Breast epithelium (tissue), 4 donors: ENCODE measurements at regions not wholly inside any gene's neighbourhood (a gene's known extent, or its start where the extent isn't known, plus 50 kb on each side); places are given as distances from the start of the nearest gene placed in this dataset.
"Not testable (repeated sequence)": the region's sequence is repeated elsewhere in the genome, so short reads cannot be mapped to it uniquely, and the experiment has no call there.

Experiments used
- DNase-seq, 2 donors: peaks; one replicate each; pipeline ENCODE4 v3.0.0-alpha.2; 2019; ENCODE audit warnings: low spot score in 2 of 2
- H3K27ac ChIP-seq, 2 donors: fragments of 200-600 bp; sonication (generic) in 1 of 2; one replicate each; pipeline ENCODE4 v1.5.1; 2016 to 2019; ENCODE audit warnings: mild to moderate bottlenecking in 1 of 2
- H3K27me3 ChIP-seq, 2 donors: fragments of 200-600 bp; sonication (generic) in 1 of 2; one replicate each; pipeline versions ENCODE4 v1.5.1 to v1.6.0; 2017 to 2019; ENCODE audit warnings: control low read depth in 1 of 2, mild to moderate bottlenecking in 1 of 2
- H3K36me3 ChIP-seq: fragments of 200-600 bp; one replicate; pipeline ENCODE4 v1.5.1; 2019
- H3K4me1 ChIP-seq, 2 donors: fragments of 200-600 bp; sonication (generic); one replicate each; pipeline ENCODE4 v1.5.1; 2016 to 2019; ENCODE audit warnings: control low read depth in 1 of 2
- H3K4me3 ChIP-seq, 3 donors: fragments of 200-600 bp; sonication (generic); 1 replicate in 2 of 3; 2 replicates in 1 of 3; pipeline ENCODE4 v1.5.1; 2016 to 2019; ENCODE audit warnings: mild to moderate bottlenecking in 3 of 3, moderate library complexity in 2 of 3
- H3K9me3 ChIP-seq, 2 donors: fragments of 200-600 bp; sonication (generic) in 1 of 2; one replicate each; pipeline ENCODE4 v1.5.1; 2016 to 2019; ENCODE audit warnings: control low read depth in 1 of 2
- POLR2A ChIP-seq: fragments of 450-650 bp; IDR thresholded peaks from one replicate; pipeline ENCODE4 v1.6.1; 2016; ENCODE audit warnings: antibody characterized with exemption, mild to moderate bottlenecking, moderate library complexity
- POLR2AphosphoS5 ChIP-seq, 3 donors: sonication (generic); formaldehyde crosslinking; IDR thresholded peaks; one replicate each; pipeline ENCODE4 v1.6.1; 2017; ENCODE audit warnings: antibody characterized with exemption in 3 of 3
- intact Hi-C: fragments of 100-400 bp; cut with DNase I; formaldehyde crosslinking; loops from one replicate; pipeline ENCODE4 v1.15.1; 2023; ENCODE audit warnings: low total_unique reads
- TF ChIP-seq, protein P1 (sequence below), 3 donors: fragments of 450-650 bp; IDR thresholded peaks; one replicate each; pipeline ENCODE4 v1.5.1; 2016 to 2017; ENCODE audit warnings: antibody characterized with exemption in 3 of 3, mild to moderate bottlenecking in 3 of 3, moderate library complexity in 3 of 3

DNA sequence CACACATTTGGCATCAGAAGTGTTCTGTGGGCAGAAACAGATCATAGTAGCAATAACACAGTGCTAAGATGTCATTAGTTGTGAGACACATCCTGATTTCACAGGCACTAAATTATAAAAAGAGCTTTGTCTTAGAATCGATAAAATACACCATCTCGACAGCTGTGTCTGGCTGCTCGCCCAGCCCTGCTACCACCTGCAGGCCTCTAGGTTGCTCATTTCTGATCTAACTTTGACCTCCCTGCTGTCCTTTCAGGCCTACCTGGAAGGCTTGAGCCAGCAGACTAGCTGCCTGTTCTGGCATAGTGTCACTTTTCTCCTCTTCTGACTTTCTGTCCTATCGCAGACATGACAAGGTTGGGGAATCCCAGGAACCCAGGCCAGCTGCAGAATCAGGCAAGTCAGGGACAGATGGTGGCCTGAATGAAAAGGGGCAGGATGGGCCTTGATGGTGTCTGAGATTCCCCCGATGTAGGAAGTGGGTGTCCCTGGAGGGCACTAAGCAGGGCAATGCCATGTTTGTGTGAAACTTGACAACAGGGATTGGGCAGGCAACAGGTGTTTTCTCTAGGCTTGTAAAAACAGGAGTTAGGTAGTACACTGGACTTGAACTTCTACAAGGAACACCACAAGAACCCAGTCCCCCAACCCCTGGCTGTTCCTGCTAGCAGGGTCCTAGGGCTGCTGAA is 66.6 kb upstream of the RHOU start:
- Histone ChIP-seq H3K4me1 (no peaks in the 10 kb centered on the region), H3K27me3 (no peaks in the 10 kb centered on the region), H3K36me3 (no peaks in the 10 kb centered on the region), H3K27ac (peak overlapping the region in 1 of 2 donors; percentile 66), H3K9me3 (no peaks in the 10 kb centered on the region), H3K4me3 (no peak overlapping the region)
- DNase-seq, result no peak
- TF ChIP-seq POLR2A, result no peak
- TF ChIP-seq, protein P1, sequence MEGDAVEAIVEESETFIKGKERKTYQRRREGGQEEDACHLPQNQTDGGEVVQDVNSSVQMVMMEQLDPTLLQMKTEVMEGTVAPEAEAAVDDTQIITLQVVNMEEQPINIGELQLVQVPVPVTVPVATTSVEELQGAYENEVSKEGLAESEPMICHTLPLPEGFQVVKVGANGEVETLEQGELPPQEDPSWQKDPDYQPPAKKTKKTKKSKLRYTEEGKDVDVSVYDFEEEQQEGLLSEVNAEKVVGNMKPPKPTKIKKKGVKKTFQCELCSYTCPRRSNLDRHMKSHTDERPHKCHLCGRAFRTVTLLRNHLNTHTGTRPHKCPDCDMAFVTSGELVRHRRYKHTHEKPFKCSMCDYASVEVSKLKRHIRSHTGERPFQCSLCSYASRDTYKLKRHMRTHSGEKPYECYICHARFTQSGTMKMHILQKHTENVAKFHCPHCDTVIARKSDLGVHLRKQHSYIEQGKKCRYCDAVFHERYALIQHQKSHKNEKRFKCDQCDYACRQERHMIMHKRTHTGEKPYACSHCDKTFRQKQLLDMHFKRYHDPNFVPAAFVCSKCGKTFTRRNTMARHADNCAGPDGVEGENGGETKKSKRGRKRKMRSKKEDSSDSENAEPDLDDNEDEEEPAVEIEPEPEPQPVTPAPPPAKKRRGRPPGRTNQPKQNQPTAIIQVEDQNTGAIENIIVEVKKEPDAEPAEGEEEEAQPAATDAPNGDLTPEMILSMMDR (IDR thresholded peaks at IDR 0.05), result no peak
- no peak for TF ChIP-seq POLR2AphosphoS5 (IDR thresholded peaks at IDR 0.05)
- intact Hi-C loops, result no loop called here

- Histone ChIP-seq H3K36me3 (no peaks in the 10 kb centered on the region), H3K27ac (peak overlapping the region in 1 of 2 donors; percentile 66), H3K4me3 (no peak overlapping the region), H3K27me3 (no peaks in the 10 kb centered on the region), H3K4me1 (no peaks in the 10 kb centered on the region), H3K9me3 (no peaks in the 10 kb centered on the region)
- TF ChIP-seq POLR2AphosphoS5 (IDR thresholded peaks at IDR 0.05) (no peak), POLR2A (no peak)
- TF ChIP-seq, protein P1 (IDR thresholded peaks at IDR 0.05), result no peak
- intact Hi-C loops, result no loop called here
- DNase-seq, result no peak
Measured at GRCh38 chr1:228669242-228669585, 66.1 kb upstream of the RHOU start.

DNA sequence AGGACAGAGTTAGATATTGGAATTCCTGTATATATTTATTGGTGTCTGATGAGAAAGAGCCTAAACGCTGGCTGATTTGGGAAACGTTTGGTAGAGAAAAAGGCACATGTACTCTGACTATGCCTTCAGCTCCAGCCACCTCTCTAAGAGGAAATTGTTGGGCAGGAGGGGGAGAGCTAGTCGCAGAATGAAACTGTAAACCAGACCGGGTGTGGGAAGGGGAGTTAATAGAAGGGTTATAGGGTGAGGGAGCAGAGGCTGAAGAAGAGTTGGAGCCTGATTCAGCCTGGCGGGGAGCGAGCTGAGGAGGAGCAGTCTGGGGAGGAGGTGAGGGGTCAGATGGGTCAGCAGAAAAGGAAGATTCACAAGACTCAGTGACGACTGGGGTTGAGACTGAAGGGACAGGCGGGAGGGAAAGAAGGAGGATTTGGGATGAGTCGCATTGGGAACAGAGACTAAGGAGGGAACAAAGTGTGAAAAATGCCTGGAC is 54.2 kb upstream of the RHOU start:
- DNase-seq, intact Hi-C loops, H3K9me3 ChIP-seq, H3K36me3 ChIP-seq, H3K4me1 ChIP-seq, H3K27me3 ChIP-seq: not testable (repeated sequence)
- peak overlapping the region in 2 of 3 donors; percentile 9 to 48 for H3K4me3 ChIP-seq
- H3K27ac ChIP-seq, result peak overlapping the region in 1 of 2 donors; percentile 66

DNA sequence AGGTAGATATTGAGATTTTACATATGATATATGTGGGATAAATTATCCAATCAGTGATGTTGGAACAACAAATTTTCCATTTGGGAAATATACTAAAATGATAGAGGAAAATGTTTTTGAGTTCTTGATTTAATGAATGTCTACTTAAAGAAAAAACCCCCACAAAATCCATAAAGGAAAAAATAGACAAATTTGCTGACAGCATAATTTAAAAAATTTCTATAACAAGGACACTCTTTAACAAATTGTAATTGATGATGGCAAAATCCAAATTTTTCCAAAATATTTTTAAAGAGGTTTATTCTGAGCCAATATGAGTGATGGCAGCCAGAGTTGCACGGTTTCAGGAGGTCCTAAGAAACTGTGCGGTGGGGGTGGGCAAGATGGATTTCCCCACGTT is 51.9 kb upstream of the RHOU start:
- Histone ChIP-seq H3K27me3 (no peaks in the 10 kb centered on the region), H3K36me3 (no peaks in the 10 kb centered on the region), H3K4me3 (no peak overlapping the region), H3K27ac (no peak overlapping the region), H3K4me1 (no peaks in the 10 kb centered on the region), H3K9me3 (no peaks in the 10 kb centered on the region)
- no peak for DNase-seq
- intact Hi-C loops, result no loop called here
- TF ChIP-seq POLR2AphosphoS5 (IDR thresholded peaks at IDR 0.05) (no peak), POLR2A (no peak)
- TF ChIP-seq, protein P1 (IDR thresholded peaks at IDR 0.05), result no peak

GRCh38 chr1:228684607-228685006 is 50.7 kb upstream of the RHOU start:
- Histone ChIP-seq H3K4me3 (no peak overlapping the region), H3K9me3 (no peaks in the 10 kb centered on the region), H3K27me3 (no peaks in the 10 kb centered on the region), H3K4me1 (no peaks in the 10 kb centered on the region), H3K36me3 (no peaks in the 10 kb centered on the region), H3K27ac (peak overlapping the region in 1 of 2 donors; percentile 26)
- DNase-seq, result no peak
- TF ChIP-seq POLR2AphosphoS5 (IDR thresholded peaks at IDR 0.05) (no peak), POLR2A (no peak)
- TF ChIP-seq, protein P1 (IDR thresholded peaks at IDR 0.05), result no peak
- intact Hi-C loops, result loop anchor here (5.0 kb wide), 1 partner anchor 83 kb away; no protein-coding TSS in a partner anchor
